H1 (cell line): ENCODE measurements at regions not wholly inside any gene's neighbourhood (a gene's known extent, or its start where the extent isn't known, plus 50 kb on each side); places are given as distances from the start of the nearest gene placed in this dataset.

Experiments used
- CEBPB ChIP-seq: IDR thresholded peaks from 2 replicates; pipeline ENCODE4 v1.6.1; 2012; ENCODE audit warnings: low read depth, low read length
- EP300 ChIP-seq, 2 experiments: IDR thresholded peaks; 1 replicate in 1 of 2; 2 replicates in 1 of 2; pipeline ENCODE4 v1.6.1; 2011 to 2012; ENCODE audit warnings: low read depth in 2 of 2, low read length in 2 of 2, mild to moderate bottlenecking in 2 of 2, borderline replicate concordance in 1 of 2, inconsistent platforms in 1 of 2, moderate library complexity in 1 of 2
- EZH2 ChIP-seq: fragments of 200-600 bp; sonication (generic); IDR thresholded peaks from 2 replicates; pipeline ENCODE4 v1.7.1; 2012; ENCODE audit warnings: low read depth, mild to moderate bottlenecking, moderate library complexity, low read length, inconsistent platforms; ENCODE audit not compliant: severe bottlenecking
- FOSL1 ChIP-seq: IDR thresholded peaks from 2 replicates; pipeline ENCODE4 v1.6.1; 2011; ENCODE audit warnings: mild to moderate bottlenecking, low read depth, low read length, moderate library complexity; ENCODE audit not compliant: insufficient read depth
- GTF2F1 ChIP-seq: IDR thresholded peaks from 2 replicates; pipeline ENCODE4 v1.6.1; 2012; ENCODE audit warnings: low read depth, low read length, improper control_type of control experiment, borderline replicate concordance
- POLR2AphosphoS5 ChIP-seq: IDR thresholded peaks from 2 replicates; pipeline ENCODE4 v1.6.1; 2011; ENCODE audit warnings: low read depth, low read length
- SIX5 ChIP-seq: IDR thresholded peaks from 2 replicates; pipeline ENCODE4 v1.6.1; 2011; ENCODE audit warnings: mild to moderate bottlenecking, low read depth, low read length
- SUZ12 ChIP-seq: fragments of 200-600 bp; sonication (generic); IDR thresholded peaks from 2 replicates; pipeline ENCODE4 v1.6.1; 2012; ENCODE audit warnings: mild to moderate bottlenecking, inconsistent platforms, low read length, moderate library complexity, mixed read lengths
- YY1 ChIP-seq: IDR thresholded peaks from 2 replicates; pipeline ENCODE4 v1.6.1; 2011; ENCODE audit warnings: low read depth, mild to moderate bottlenecking, low read length
- ZNF274 ChIP-seq: IDR thresholded peaks from 2 replicates; pipeline ENCODE4 v1.7.0; 2012; ENCODE audit warnings: low read length, borderline replicate concordance; ENCODE audit errors: extremely low read depth
- TF ChIP-seq, protein P1 (sequence below), 3 experiments: IDR thresholded peaks; 1 replicate in 2 of 3; 2 replicates in 1 of 3; pipeline versions ENCODE4 v1.5.1 to v1.6.1; 2011; ENCODE audit warnings: low read length in 3 of 3, mild to moderate bottlenecking in 3 of 3, inconsistent platforms in 2 of 3, low read depth in 1 of 3, moderate library complexity in 1 of 3; ENCODE audit not compliant: insufficient read depth in 1 of 3; ENCODE audit errors: control extremely low read depth in 1 of 3

DNA sequence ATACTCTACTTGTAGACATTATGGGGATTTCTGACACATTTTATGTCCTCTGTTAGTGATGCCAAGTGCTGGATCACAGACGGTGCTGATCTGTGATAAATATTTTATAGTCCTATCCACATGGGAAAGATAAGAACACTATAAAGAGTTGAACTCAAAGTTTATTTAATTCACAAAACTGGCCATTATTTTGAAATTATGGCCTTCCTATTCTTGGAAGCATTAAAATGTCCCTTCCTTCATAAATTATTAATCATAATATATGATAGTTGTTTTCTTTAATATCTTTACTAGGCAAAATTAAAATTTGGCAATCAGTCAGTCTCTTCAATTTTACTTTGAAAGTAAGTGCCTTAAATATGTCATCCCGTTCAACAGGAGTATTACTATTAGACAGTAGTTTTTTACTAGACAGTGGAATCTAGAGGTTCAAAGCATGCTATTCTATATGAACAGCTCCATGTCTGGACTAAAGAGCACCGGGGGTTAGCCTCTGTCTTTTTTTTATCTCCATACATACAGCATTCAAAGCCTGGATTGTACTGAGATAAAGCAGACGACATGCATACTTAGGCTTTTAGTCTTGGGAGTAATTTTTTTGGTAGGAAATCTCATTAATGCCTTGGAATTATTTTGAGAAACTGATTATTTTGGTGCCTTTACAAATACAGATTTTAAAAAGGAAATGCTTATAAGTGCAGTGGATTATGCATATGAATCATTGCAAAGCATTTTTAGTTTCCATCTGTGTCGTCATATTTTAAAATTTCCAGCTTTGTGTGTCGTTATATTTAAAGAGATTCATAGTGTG is 306.1 kb upstream of the RGS6 start:
- no peak for TF ChIP-seq ZNF274
- TF ChIP-seq GTF2F1: no peak
- no peak for TF ChIP-seq YY1
- no peak for TF ChIP-seq SIX5
- TF ChIP-seq EP300 (IDR thresholded peaks at IDR 0.05; ENCODE audit: borderline replicate concordance in 1 of 2, low read depth in 2 of 2, low read length in 2 of 2): no peak
- no peak for TF ChIP-seq FOSL1
- TF ChIP-seq CEBPB: no peak
- TF ChIP-seq EZH2: no peak
- TF ChIP-seq SUZ12: no peak
- no peak for TF ChIP-seq POLR2AphosphoS5
- TF ChIP-seq, protein P1, sequence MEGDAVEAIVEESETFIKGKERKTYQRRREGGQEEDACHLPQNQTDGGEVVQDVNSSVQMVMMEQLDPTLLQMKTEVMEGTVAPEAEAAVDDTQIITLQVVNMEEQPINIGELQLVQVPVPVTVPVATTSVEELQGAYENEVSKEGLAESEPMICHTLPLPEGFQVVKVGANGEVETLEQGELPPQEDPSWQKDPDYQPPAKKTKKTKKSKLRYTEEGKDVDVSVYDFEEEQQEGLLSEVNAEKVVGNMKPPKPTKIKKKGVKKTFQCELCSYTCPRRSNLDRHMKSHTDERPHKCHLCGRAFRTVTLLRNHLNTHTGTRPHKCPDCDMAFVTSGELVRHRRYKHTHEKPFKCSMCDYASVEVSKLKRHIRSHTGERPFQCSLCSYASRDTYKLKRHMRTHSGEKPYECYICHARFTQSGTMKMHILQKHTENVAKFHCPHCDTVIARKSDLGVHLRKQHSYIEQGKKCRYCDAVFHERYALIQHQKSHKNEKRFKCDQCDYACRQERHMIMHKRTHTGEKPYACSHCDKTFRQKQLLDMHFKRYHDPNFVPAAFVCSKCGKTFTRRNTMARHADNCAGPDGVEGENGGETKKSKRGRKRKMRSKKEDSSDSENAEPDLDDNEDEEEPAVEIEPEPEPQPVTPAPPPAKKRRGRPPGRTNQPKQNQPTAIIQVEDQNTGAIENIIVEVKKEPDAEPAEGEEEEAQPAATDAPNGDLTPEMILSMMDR (IDR thresholded peaks at IDR 0.05; ENCODE audit: control extremely low read depth in 1 of 3, insufficient read depth in 1 of 3, low read depth in 1 of 3, low read length in 3 of 3): no peak
